Nephron (organoid): ENCODE measurements at regions not wholly inside any gene's neighbourhood (a gene's known extent, or its start where the extent isn't known, plus 50 kb on each side); places are given as distances from the start of the nearest gene placed in this dataset.

Source experiments
- H3K27ac Mint-ChIP-seq, 3 experiments: 2 replicates each; pipeline ENCODE4 v1.8.0; 2020; ENCODE audit warnings: mixed read lengths in 3 of 3, mild to moderate bottlenecking in 2 of 3, moderate library complexity in 1 of 3
- H3K27me3 Mint-ChIP-seq: 2 replicates; pipeline ENCODE4 v1.8.0; 2021; ENCODE audit warnings: low read depth, mild to moderate bottlenecking, moderate library complexity, mixed read lengths
- H3K36me3 Mint-ChIP-seq: 2 replicates; pipeline ENCODE4 v1.8.0; 2020; ENCODE audit warnings: low read depth, mixed read lengths
- H3K4me1 Mint-ChIP-seq: 2 replicates; pipeline ENCODE4 v1.8.0; 2020; ENCODE audit warnings: mixed read lengths
- H3K4me3 Mint-ChIP-seq, 3 experiments: 2 replicates each; pipeline ENCODE4 v1.8.0; 2020; ENCODE audit warnings: mild to moderate bottlenecking in 3 of 3, mixed read lengths in 3 of 3, moderate library complexity in 2 of 3
- H3K9me3 Mint-ChIP-seq: 2 replicates; pipeline ENCODE4 v1.8.0; 2020; ENCODE audit warnings: mixed read lengths
- TF ChIP-seq, protein P1 (sequence below), 3 experiments: fragments of 200-600 bp; sonication (generic); IDR thresholded peaks; one replicate each; pipeline ENCODE4 v1.5.0; 2021; ENCODE audit warnings: antibody characterized with exemption in 3 of 3; ENCODE audit not compliant: unreplicated experiment in 3 of 3

DNA sequence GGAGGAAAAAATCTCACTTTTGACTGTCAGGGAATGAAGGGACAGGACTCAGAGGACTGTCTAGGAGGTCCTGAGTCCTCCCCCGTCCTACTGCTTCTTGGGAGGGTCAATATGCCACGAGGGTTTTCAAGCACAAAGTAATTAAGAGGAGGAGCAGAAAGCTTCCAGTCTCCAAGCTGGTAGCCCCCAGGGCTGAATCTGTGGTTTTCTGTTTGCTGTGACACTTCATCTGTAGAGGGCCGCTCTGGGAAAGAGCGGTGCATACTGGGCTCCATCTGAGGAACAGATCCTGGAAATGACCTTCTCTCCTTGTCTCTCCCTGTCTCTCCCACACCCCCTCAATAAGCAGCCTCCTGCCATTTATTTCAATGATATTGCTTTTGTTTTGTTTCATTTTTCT lies 180.1 kb upstream of the SDK2 start:
- H3K4me1 Mint-ChIP-seq: peaks cover 4% of the 10 kb centered on the region
- H3K27me3 Mint-ChIP-seq: peaks cover 64% of the 10 kb centered on the region
- H3K4me3 Mint-ChIP-seq: no peak overlapping the region
- no peaks in the 10 kb centered on the region for H3K9me3 Mint-ChIP-seq
- H3K27ac Mint-ChIP-seq: no peak overlapping the region
- TF ChIP-seq, protein P1, sequence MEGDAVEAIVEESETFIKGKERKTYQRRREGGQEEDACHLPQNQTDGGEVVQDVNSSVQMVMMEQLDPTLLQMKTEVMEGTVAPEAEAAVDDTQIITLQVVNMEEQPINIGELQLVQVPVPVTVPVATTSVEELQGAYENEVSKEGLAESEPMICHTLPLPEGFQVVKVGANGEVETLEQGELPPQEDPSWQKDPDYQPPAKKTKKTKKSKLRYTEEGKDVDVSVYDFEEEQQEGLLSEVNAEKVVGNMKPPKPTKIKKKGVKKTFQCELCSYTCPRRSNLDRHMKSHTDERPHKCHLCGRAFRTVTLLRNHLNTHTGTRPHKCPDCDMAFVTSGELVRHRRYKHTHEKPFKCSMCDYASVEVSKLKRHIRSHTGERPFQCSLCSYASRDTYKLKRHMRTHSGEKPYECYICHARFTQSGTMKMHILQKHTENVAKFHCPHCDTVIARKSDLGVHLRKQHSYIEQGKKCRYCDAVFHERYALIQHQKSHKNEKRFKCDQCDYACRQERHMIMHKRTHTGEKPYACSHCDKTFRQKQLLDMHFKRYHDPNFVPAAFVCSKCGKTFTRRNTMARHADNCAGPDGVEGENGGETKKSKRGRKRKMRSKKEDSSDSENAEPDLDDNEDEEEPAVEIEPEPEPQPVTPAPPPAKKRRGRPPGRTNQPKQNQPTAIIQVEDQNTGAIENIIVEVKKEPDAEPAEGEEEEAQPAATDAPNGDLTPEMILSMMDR (IDR thresholded peaks at IDR 0.05; ENCODE audit: unreplicated experiment in 3 of 3): no peak
- no peaks in the 10 kb centered on the region for H3K36me3 Mint-ChIP-seq

DNA sequence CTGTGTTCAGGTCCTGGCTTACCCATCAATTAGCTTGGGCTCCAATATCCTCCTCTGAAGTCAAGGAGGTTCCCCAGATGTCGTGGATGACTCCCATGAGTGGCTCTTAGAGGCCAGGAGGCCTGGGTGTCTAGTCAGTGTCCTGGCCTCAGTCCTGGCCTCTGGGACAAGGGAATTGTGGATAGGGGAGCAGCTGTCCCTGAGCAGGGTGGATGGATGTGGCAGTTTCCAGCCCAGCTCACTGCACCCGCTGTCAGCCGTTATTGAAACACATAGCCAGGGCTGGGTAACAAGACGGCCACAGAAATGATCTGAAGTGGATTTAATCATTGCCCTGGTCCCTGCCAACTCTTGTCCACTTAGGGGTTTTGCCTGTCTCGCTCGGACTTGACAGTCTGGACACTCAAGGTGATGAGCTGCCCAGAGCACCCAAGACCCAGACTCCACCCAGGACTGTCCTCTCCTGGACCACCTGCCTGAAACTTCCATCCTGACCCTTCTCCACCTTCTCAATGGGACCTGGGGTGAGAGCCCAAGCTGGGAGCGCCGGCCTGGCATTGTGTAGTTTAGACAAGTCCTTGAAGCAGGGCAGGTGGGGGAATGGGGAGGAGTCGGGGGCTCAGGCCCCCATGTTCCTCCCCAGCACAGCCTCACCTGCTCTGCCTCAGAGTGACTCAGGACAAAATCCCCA lies 182.1 kb upstream of the SDK2 start:
- Mint-ChIP-seq H3K27ac (no peak overlapping the region), H3K4me3 (no peak overlapping the region), H3K4me1 (peaks cover 4% of the 10 kb centered on the region), H3K9me3 (no peaks in the 10 kb centered on the region), H3K27me3 (peaks cover 71% of the 10 kb centered on the region), H3K36me3 (no peaks in the 10 kb centered on the region)
- TF ChIP-seq, protein P1 (IDR thresholded peaks at IDR 0.05; ENCODE audit: unreplicated experiment in 3 of 3): no peak

DNA sequence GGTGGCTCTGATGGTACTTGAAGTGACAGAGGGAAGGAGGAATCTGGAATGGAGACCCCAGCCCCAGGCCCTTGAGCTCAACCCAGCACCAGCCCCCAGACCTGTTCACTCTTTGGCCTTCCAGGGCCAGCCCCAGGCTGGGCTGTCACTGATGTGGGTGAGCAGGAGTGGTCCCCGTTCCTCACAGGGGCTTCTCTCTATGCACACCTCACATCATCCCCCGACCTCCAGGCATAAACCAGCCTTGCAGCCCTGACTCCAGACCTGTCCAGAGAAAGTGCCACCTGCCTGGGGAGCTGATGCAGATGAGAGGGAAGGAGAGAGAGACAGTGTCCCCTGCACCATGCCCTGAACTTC lies 182.6 kb upstream of the SDK2 start:
- Mint-ChIP-seq H3K4me1 (no peaks in the 10 kb centered on the region), H3K9me3 (no peaks in the 10 kb centered on the region), H3K27ac (no peak overlapping the region), H3K4me3 (no peak overlapping the region), H3K36me3 (no peaks in the 10 kb centered on the region), H3K27me3 (peaks cover 66% of the 10 kb centered on the region)
- TF ChIP-seq, protein P1 (IDR thresholded peaks at IDR 0.05; ENCODE audit: unreplicated experiment in 3 of 3): no peak

DNA sequence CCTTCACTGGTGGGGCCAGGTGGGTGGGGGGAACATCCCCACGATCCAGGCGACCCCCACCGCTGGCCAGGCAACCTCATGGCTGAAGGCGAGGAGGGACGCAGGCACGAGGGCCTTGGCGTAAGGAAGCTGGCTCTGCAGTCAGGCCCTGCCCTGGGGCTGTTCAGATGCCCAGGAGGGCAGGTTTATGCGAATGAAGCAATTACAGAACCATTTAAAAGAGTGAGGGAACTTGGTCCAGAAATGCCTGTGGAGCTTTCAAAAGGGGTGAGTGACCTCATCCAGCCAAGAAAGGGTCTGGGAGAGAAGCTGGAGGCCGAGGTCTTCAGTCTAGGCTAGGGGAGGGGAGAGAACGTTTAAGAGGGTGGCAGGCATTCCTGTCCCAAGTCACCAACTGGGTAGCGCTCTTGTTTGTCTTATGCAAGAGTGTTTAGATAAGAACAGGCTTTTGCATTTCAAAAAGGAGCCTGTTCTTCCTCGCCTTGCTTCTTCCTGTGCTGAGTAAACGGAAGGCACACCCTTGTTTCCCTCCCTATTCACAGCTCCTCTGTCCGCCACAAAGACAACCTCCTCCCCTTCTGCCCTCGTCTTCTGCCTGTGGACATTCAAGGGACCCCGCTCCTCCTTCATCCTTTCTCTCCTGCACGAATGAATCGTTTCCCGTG lies 183.5 kb upstream of the SDK2 start:
- Mint-ChIP-seq H3K4me3 (no peak overlapping the region), H3K27ac (no peak overlapping the region), H3K36me3 (no peaks in the 10 kb centered on the region), H3K9me3 (no peaks in the 10 kb centered on the region), H3K27me3 (peaks cover 65% of the 10 kb centered on the region), H3K4me1 (no peaks in the 10 kb centered on the region)
- TF ChIP-seq, protein P1 (IDR thresholded peaks at IDR 0.05; ENCODE audit: unreplicated experiment in 3 of 3): no peak

DNA sequence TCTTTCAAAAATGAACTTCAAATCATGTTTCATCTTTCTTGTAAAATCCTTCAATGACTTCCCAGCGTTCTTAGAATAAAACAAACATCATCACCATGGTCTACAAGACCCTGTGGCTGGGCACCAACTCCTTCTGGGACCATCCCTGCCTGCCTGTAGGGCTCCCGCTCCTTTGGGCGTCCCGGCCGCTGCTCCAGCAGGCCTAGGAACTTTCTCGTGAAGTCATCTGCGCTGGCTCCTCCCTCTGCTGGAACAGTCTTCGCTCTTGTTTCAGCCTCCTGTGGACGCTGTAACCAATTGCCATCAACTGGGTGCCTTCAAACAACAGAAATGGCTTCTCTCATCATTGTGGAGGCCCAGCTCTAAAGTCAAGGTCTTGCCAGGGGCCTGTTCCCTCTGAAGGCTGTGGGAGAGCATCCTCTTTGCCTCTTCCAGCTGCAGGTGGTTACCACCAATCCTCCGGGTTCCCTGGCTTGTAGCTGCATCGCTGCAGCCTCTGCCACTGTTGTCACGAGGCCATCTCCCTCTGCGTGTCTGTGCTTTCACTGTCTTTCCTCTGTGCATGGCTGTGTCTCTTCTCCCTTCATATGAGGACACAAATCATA lies 185.5 kb upstream of the SDK2 start:
- H3K27me3 Mint-ChIP-seq: peaks cover 61% of the 10 kb centered on the region
- no peaks in the 10 kb centered on the region for H3K36me3 Mint-ChIP-seq
- no peak overlapping the region for H3K4me3 Mint-ChIP-seq
- H3K4me1 Mint-ChIP-seq: peaks cover 5% of the 10 kb centered on the region
- TF ChIP-seq, protein P1 (IDR thresholded peaks at IDR 0.05; ENCODE audit: unreplicated experiment in 3 of 3): no peak
- no peaks in the 10 kb centered on the region for H3K9me3 Mint-ChIP-seq
- no peak overlapping the region for H3K27ac Mint-ChIP-seq
